HEK293 (cell line): ENCODE measurements at regions not wholly inside any gene's neighbourhood (a gene's known extent, or its start where the extent isn't known, plus 50 kb on each side); places are given as distances from the start of the nearest gene placed in this dataset.

ENCODE experiments used
- CTCF ChIP-seq: fragments of 450-650 bp; formaldehyde crosslinking; IDR thresholded peaks from 2 replicates; pipeline ENCODE4 v1.5.1; 2016; ENCODE audit warnings: missing biosample characterization, missing genetic modification characterization
- REST ChIP-seq: fragments of 450-650 bp; formaldehyde crosslinking; IDR thresholded peaks from 2 replicates; pipeline ENCODE4 v1.5.1; 2016; ENCODE audit warnings: missing biosample characterization, missing genetic modification characterization

- TF ChIP-seq CTCF (tag by site-specific recombination) (no peak), REST (tag by site-specific recombination) (no peak)
These were observed 569.6 kb downstream of the BRINP3 start for GRCh38 chr1:189908113-189908512.
